ENCODE measurements at regions not wholly inside any gene's neighbourhood (a gene's known extent, or its start where the extent isn't known, plus 50 kb on each side); places are given as distances from the start of the nearest gene placed in this dataset.

DNA sequence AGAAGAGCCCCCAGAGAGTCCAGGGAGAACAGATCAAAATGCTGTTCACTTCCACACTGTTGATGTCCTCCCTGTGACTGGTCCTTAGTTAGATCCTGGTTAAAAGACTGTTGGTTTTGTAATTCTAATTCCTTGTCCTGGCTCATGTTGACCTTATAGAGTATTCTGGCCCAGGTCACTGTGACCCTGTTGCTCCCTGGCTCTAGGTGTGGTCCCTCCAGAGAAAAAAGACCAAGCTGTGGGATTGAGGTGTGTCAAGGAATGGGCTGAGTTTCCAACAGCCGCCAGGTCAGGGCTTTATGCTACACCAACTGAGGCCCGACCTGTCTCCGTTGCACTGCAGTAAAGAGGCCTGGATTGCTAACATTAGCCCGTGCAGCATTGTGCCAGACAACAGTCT, 241.0 kb upstream of the MSX2 start:
- no peak for DNase-seq (ENCODE audit: low read depth in 2 of 2)
- Histone ChIP-seq H3K27me3 (ENCODE audit: control insufficient read depth, insufficient read depth, low read length) (no peaks in the 10 kb centered on the region), H4K20me1 (ENCODE audit: control insufficient read depth, extremely low read depth, insufficient read depth, low read length) (no peaks in the 10 kb centered on the region), H3K4me1 (ENCODE audit: control insufficient read depth, extremely low read depth, insufficient read depth, low read length) (no peaks in the 10 kb centered on the region), H3K79me2 (ENCODE audit: control insufficient read depth, insufficient read depth, low read length) (no peaks in the 10 kb centered on the region), H3K4me3 (replicated peaks in 1 of 4; ENCODE audit: control extremely low read depth in 1 of 4, insufficient read depth in 1 of 4, low read depth in 3 of 4, low read length in 4 of 4) (no peak overlapping the region), H3K36me3 (ENCODE audit: control insufficient read depth, insufficient read depth, low read length) (no peaks in the 10 kb centered on the region), H2AFZ (ENCODE audit: low read length) (no peak overlapping the region), H3K4me2 (ENCODE audit: extremely low read depth, insufficient read depth, low read length) (no peak overlapping the region), H3K9ac (ENCODE audit: insufficient read depth, low read length) (no peak overlapping the region), H3K9me3 (ENCODE audit: control insufficient read depth, insufficient read depth, low read depth, low read length) (no peaks in the 10 kb centered on the region), H3K27ac (ENCODE audit: insufficient read depth, low read length) (no peak overlapping the region)
- TF ChIP-seq EZH2 (IDR thresholded peaks at IDR 0.05; ENCODE audit: low read length, missing control alignments) = no peak
- TF ChIP-seq, protein P1, sequence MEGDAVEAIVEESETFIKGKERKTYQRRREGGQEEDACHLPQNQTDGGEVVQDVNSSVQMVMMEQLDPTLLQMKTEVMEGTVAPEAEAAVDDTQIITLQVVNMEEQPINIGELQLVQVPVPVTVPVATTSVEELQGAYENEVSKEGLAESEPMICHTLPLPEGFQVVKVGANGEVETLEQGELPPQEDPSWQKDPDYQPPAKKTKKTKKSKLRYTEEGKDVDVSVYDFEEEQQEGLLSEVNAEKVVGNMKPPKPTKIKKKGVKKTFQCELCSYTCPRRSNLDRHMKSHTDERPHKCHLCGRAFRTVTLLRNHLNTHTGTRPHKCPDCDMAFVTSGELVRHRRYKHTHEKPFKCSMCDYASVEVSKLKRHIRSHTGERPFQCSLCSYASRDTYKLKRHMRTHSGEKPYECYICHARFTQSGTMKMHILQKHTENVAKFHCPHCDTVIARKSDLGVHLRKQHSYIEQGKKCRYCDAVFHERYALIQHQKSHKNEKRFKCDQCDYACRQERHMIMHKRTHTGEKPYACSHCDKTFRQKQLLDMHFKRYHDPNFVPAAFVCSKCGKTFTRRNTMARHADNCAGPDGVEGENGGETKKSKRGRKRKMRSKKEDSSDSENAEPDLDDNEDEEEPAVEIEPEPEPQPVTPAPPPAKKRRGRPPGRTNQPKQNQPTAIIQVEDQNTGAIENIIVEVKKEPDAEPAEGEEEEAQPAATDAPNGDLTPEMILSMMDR (conservative IDR thresholded peaks at IDR 0.05 in 1 of 2, IDR thresholded peaks at IDR 0.05 in 1 of 2; ENCODE audit: low read depth in 1 of 2, low read length in 2 of 2) = no peak

DNA sequence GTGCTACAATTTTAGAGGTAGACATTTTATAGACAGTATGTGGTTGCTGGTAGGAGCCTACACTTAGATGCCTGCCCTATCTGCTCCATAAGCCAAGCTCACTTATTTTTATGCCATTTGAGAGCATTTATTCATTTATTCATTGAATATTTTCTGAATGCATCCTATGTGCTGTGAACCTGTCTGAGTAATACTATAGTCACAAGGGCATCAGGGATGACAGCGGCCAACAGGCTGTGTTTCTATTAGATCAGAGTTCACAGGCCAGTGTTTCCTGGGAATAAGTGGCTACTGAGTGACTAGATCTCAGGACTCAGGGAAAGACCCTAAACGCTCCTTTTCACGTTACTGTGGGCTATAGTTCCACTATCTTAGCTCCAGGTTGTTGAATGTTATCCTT, 235.2 kb upstream of the MSX2 start:
- no peak for TF ChIP-seq EZH2 (IDR thresholded peaks at IDR 0.05; ENCODE audit: low read length, missing control alignments)
- TF ChIP-seq, protein P1 (conservative IDR thresholded peaks at IDR 0.05 in 1 of 2, IDR thresholded peaks at IDR 0.05 in 1 of 2; ENCODE audit: low read depth in 1 of 2, low read length in 2 of 2) = no peak
- no peaks in the 10 kb centered on the region for H3K79me2 ChIP-seq (ENCODE audit: control insufficient read depth, insufficient read depth, low read length)
- H3K36me3 ChIP-seq (ENCODE audit: control insufficient read depth, insufficient read depth, low read length) = no peaks in the 10 kb centered on the region
- no peaks in the 10 kb centered on the region for H3K9me3 ChIP-seq (ENCODE audit: control insufficient read depth, insufficient read depth, low read depth, low read length)
- no peak overlapping the region for H3K27ac ChIP-seq (ENCODE audit: insufficient read depth, low read length)
- no peak overlapping the region for H3K4me2 ChIP-seq (ENCODE audit: extremely low read depth, insufficient read depth, low read length)
- no peaks in the 10 kb centered on the region for H4K20me1 ChIP-seq (ENCODE audit: control insufficient read depth, extremely low read depth, insufficient read depth, low read length)
- no peak overlapping the region for H2AFZ ChIP-seq (ENCODE audit: low read length)
- DNase-seq (ENCODE audit: low read depth in 2 of 2) = no peak
- no peaks in the 10 kb centered on the region for H3K27me3 ChIP-seq (ENCODE audit: control insufficient read depth, insufficient read depth, low read length)
- no peaks in the 10 kb centered on the region for H3K4me1 ChIP-seq (ENCODE audit: control insufficient read depth, extremely low read depth, insufficient read depth, low read length)
- no peak overlapping the region for H3K9ac ChIP-seq (ENCODE audit: insufficient read depth, low read length)
- H3K4me3 ChIP-seq (replicated peaks in 1 of 4; ENCODE audit: control extremely low read depth in 1 of 4, insufficient read depth in 1 of 4, low read depth in 3 of 4, low read length in 4 of 4) = no peak overlapping the region

DNA sequence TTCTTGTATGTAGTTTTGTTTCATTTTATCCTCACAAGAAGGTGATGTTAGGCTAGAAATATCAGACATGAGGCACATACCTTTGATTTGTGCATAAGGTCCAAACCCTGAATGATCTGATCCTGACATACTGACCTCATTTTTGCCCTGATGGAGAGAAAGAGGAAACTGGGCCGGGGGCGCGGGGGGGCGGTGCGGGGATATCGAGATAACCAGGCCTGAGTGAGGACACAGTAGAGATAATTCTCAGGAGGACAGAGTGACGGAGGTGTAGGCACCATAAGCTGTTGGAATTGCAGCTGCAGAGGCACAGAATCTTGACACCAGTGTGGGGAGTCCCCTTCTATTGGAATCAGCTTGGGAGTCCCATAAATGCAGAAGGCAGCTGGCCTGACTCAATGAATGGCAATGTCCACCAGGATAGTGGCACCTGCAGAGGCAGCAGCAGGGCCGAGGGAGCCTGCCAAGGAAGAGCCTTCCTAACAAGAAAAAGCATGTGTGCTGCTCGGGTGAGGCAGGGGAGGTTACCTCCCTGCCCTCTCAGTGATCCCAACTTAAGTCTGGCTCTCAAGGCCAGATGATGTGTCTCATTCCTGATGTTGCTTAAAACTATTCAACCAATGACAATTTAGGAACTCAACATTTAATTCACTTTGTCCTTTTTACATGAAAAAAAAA, 234.3 kb upstream of the MSX2 start:
- H3K79me2 ChIP-seq (ENCODE audit: control insufficient read depth, insufficient read depth, low read length) = no peaks in the 10 kb centered on the region
- H3K4me1 ChIP-seq (ENCODE audit: control insufficient read depth, extremely low read depth, insufficient read depth, low read length) = no peaks in the 10 kb centered on the region
- DNase-seq (ENCODE audit: low read depth in 2 of 2) = no peak
- no peaks in the 10 kb centered on the region for H3K36me3 ChIP-seq (ENCODE audit: control insufficient read depth, insufficient read depth, low read length)
- H4K20me1 ChIP-seq (ENCODE audit: control insufficient read depth, extremely low read depth, insufficient read depth, low read length) = no peaks in the 10 kb centered on the region
- H3K27ac ChIP-seq (ENCODE audit: insufficient read depth, low read length) = no peak overlapping the region
- H2AFZ ChIP-seq (ENCODE audit: low read length) = no peak overlapping the region
- H3K27me3 ChIP-seq (ENCODE audit: control insufficient read depth, insufficient read depth, low read length) = no peaks in the 10 kb centered on the region
- no peak overlapping the region for H3K4me3 ChIP-seq (replicated peaks in 1 of 4; ENCODE audit: control extremely low read depth in 1 of 4, insufficient read depth in 1 of 4, low read depth in 3 of 4, low read length in 4 of 4)
- TF ChIP-seq, protein P1 (conservative IDR thresholded peaks at IDR 0.05 in 1 of 2, IDR thresholded peaks at IDR 0.05 in 1 of 2; ENCODE audit: low read depth in 1 of 2, low read length in 2 of 2) = no peak
- no peak for TF ChIP-seq EZH2 (IDR thresholded peaks at IDR 0.05; ENCODE audit: low read length, missing control alignments)
- H3K9me3 ChIP-seq (ENCODE audit: control insufficient read depth, insufficient read depth, low read depth, low read length) = no peaks in the 10 kb centered on the region
- no peak overlapping the region for H3K4me2 ChIP-seq (ENCODE audit: extremely low read depth, insufficient read depth, low read length)
- H3K9ac ChIP-seq (ENCODE audit: insufficient read depth, low read length) = no peak overlapping the region
